Astrocyte (in vitro differentiated cells and primary cell): ENCODE measurements at regions not wholly inside any gene's neighbourhood (a gene's known extent, or its start where the extent isn't known, plus 50 kb on each side); places are given as distances from the start of the nearest gene placed in this dataset.
"Not testable (repeated sequence)": the region's sequence is repeated elsewhere in the genome, so short reads cannot be mapped to it uniquely, and the experiment has no call there.

Source experiments
- DNase-seq: peaks from one replicate; pipeline ENCODE4 v3.0.0-alpha.2; 2010; ENCODE audit warnings: low read depth
- FAIRE-seq: peaks from 2 replicates; lab custom pipeline; 2011; peaks lifted over from hg19 to GRCh38; lab: Jason Lieb, UNC
- H2AFZ ChIP-seq: 2 replicates; pipeline ENCODE4 v1.6.0; 2012; ENCODE audit warnings: low read depth, low read length, inconsistent platforms
- H3K27ac ChIP-seq: 2 replicates; pipeline ENCODE4 v1.5.1; 2011; ENCODE audit warnings: low read depth, low read length, inconsistent platforms
- H3K27me3 ChIP-seq: 2 replicates; pipeline ENCODE4 v1.6.0; 2011; ENCODE audit warnings: low read length, inconsistent platforms; ENCODE audit not compliant: insufficient read depth
- H3K36me3 ChIP-seq: 2 replicates; pipeline ENCODE4 v1.5.1; 2011; ENCODE audit warnings: low read length, inconsistent platforms; ENCODE audit not compliant: insufficient read depth
- H3K4me1 ChIP-seq: 2 replicates; pipeline ENCODE4 v1.5.1; 2011; ENCODE audit warnings: low read length, inconsistent platforms; ENCODE audit not compliant: insufficient read depth
- H3K4me2 ChIP-seq: 2 replicates; pipeline ENCODE4 v1.6.0; 2012; ENCODE audit warnings: low read length, inconsistent platforms
- H3K4me3 ChIP-seq: 2 replicates; pipeline ENCODE4 v1.5.1; 2011; ENCODE audit warnings: low read depth, mild to moderate bottlenecking, low read length, inconsistent platforms; ENCODE audit not compliant: insufficient read depth
- H3K79me2 ChIP-seq: 2 replicates; pipeline ENCODE4 v1.6.0; 2012; ENCODE audit warnings: mild to moderate bottlenecking, low read length, inconsistent platforms; ENCODE audit not compliant: insufficient read depth
- H3K9ac ChIP-seq: 2 replicates; pipeline ENCODE4 v1.6.0; 2012; ENCODE audit warnings: mild to moderate bottlenecking, low read length, inconsistent platforms
- H3K9me3 ChIP-seq: 2 replicates; pipeline ENCODE4 v1.5.1; 2012; ENCODE audit warnings: low read depth, mild to moderate bottlenecking, low read length, inconsistent platforms; ENCODE audit not compliant: insufficient read depth
- H4K20me1 ChIP-seq: 2 replicates; pipeline ENCODE4 v1.6.0; 2012; ENCODE audit warnings: low read length, inconsistent platforms; ENCODE audit not compliant: insufficient read depth
- H3K27ac Mint-ChIP-seq: one replicate; pipeline ENCODE4 v1.8.0; 2021; ENCODE audit warnings: mild to moderate bottlenecking, mixed read lengths; ENCODE audit not compliant: unreplicated experiment
- H3K27me3 Mint-ChIP-seq: one replicate; pipeline ENCODE4 v1.8.0; 2021; ENCODE audit warnings: low read depth, mixed read lengths; ENCODE audit not compliant: unreplicated experiment
- H3K36me3 Mint-ChIP-seq: one replicate; pipeline ENCODE4 v1.8.0; 2021; ENCODE audit warnings: low read depth, mixed read lengths; ENCODE audit not compliant: unreplicated experiment
- H3K4me1 Mint-ChIP-seq: one replicate; pipeline ENCODE4 v1.8.0; 2021; ENCODE audit warnings: low read depth, mixed read lengths; ENCODE audit not compliant: unreplicated experiment
- H3K4me3 Mint-ChIP-seq: one replicate; pipeline ENCODE4 v1.8.0; 2021; ENCODE audit warnings: mild to moderate bottlenecking, moderate library complexity, mixed read lengths; ENCODE audit not compliant: unreplicated experiment
- H3K9me3 Mint-ChIP-seq: one replicate; pipeline ENCODE4 v1.8.0; 2021; ENCODE audit warnings: mild to moderate bottlenecking, mixed read lengths; ENCODE audit not compliant: unreplicated experiment
- CTCF ChIP-seq: IDR thresholded peaks from 2 replicates; pipeline ENCODE4 v1.5.1; 2011; ENCODE audit warnings: low read depth, mild to moderate bottlenecking, inconsistent platforms, low read length, moderate library complexity; ENCODE audit not compliant: insufficient read depth
- EZH2 ChIP-seq: IDR thresholded peaks from 2 replicates; pipeline ENCODE4 v1.6.1; 2012; ENCODE audit warnings: mild to moderate bottlenecking, low read length, inconsistent platforms; ENCODE audit not compliant: insufficient read depth

DNA sequence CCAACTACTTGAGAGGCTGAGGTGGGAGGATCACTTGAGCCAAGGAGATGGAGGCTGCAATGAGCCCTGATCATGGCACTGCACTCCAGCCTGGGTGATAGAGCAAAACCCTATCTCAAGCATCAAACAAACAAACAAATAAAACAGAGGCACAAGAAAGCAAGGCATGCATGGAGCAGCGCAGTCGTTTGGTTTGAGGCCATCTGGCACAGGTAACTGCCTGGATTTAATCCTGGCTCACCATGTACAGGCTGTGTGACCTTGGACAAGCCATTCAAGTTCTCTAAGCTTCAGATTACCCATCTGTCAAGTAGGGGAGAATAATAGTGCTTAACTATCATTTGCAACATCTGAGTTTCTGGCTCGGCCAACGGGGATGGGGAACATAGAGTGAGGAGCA lies 270.3 kb upstream of the TEKT4 start:
- H3K36me3 ChIP-seq, H3K9me3 Mint-ChIP-seq, H3K9me3 ChIP-seq, H2AFZ ChIP-seq, H3K4me1 Mint-ChIP-seq, H3K4me3 ChIP-seq, H3K27ac ChIP-seq, H3K4me2 ChIP-seq, H3K4me1 ChIP-seq, H3K79me2 ChIP-seq, H4K20me1 ChIP-seq, FAIRE-seq, H3K9ac ChIP-seq, DNase-seq, H3K36me3 Mint-ChIP-seq, H3K27me3 ChIP-seq, H3K4me3 Mint-ChIP-seq: not testable (repeated sequence)
- peak overlapping the region; percentile 6 for H3K27ac Mint-ChIP-seq
- H3K27me3 Mint-ChIP-seq, result peaks cover 70% of the 10 kb centered on the region

DNA sequence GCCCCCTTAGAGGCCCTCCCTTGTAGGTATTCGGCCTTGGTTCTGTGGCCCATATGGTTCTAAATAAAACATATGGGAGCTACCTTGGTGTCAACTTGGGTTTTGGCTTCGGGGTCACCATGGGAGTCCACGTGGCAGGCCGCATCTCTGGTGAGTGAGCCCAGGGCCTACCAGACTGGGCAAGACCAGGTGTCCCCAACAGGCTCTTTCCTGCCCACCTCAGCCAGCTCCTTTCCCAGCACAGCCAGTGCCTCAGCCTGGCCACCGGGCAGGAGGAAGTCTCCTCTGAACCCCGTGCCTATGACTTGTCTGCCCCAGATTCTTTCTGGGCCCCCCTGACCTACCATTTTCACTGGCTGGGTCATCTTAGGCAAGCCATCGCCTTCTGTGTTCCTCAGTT lies 268.8 kb upstream of the TEKT4 start:
- H3K27ac ChIP-seq, result no peak overlapping the region
- no peak overlapping the region for H3K4me3 Mint-ChIP-seq
- no peak overlapping the region for H3K4me2 ChIP-seq
- H3K36me3 Mint-ChIP-seq, result no peaks in the 10 kb centered on the region
- H4K20me1 ChIP-seq, result no peaks in the 10 kb centered on the region
- FAIRE-seq (no peak), DNase-seq (no peak)
- H3K36me3 ChIP-seq, result no peaks in the 10 kb centered on the region
- H3K4me3 ChIP-seq, result no peak overlapping the region
- H2AFZ ChIP-seq, result no peak overlapping the region
- no peaks in the 10 kb centered on the region for H3K4me1 ChIP-seq
- H3K79me2 ChIP-seq, result no peaks in the 10 kb centered on the region
- peaks cover 63% of the 10 kb centered on the region for H3K27me3 Mint-ChIP-seq
- TF ChIP-seq CTCF (no peak), EZH2 (no peak)
- no peaks in the 10 kb centered on the region for H3K27me3 ChIP-seq
- H3K9ac ChIP-seq, result no peak overlapping the region
- H3K9me3 ChIP-seq, result no peaks in the 10 kb centered on the region
- H3K27ac Mint-ChIP-seq, result no peak overlapping the region
- no peaks in the 10 kb centered on the region for H3K4me1 Mint-ChIP-seq
- no peaks in the 10 kb centered on the region for H3K9me3 Mint-ChIP-seq

DNA sequence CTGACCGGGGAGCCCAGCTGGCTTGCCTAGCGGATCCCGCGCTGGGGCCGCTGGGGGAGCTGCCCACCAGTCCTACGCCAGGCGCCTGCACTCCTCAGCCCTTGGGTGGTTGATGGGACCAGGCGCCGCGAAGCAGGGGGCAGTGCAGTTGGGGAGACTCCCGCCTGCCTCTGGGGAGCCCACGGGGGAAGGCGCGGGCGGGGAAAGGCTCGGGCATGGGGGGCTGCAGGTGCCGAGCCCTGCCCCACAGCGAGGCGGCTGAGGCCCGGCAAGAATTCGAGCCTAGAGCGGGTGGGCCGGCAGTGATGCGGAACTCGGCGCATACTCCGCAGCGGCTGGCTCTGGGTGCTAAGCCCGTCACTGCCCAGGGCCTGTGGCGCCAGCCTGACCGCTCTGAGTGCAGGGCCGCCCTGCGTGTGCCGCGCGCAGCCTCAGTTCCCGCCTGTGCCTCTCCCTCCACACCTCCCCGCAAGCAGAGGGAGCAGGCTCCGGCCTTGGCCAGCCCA lies 249.1 kb upstream of the TEKT4 start:
- H3K27ac Mint-ChIP-seq, result no peak overlapping the region
- no peak overlapping the region for H3K4me3 Mint-ChIP-seq
- H3K79me2 ChIP-seq, result no peaks in the 10 kb centered on the region
- no peaks in the 10 kb centered on the region for H3K4me1 Mint-ChIP-seq
- no peak overlapping the region for H3K4me3 ChIP-seq
- no peaks in the 10 kb centered on the region for H3K9me3 ChIP-seq
- H3K27ac ChIP-seq, result no peak overlapping the region
- H3K4me2 ChIP-seq, result no peak overlapping the region
- no peaks in the 10 kb centered on the region for H3K4me1 ChIP-seq
- H4K20me1 ChIP-seq, result no peaks in the 10 kb centered on the region
- no peak overlapping the region for H2AFZ ChIP-seq
- no peak for TF ChIP-seq CTCF
- no peak for TF ChIP-seq EZH2
- no peak for FAIRE-seq
- H3K27me3 ChIP-seq, result no peaks in the 10 kb centered on the region
- H3K36me3 ChIP-seq, result no peaks in the 10 kb centered on the region
- peaks cover 35% of the 10 kb centered on the region for H3K27me3 Mint-ChIP-seq
- no peak overlapping the region for H3K9ac ChIP-seq
- DNase-seq, result no peak
- no peaks in the 10 kb centered on the region for H3K9me3 Mint-ChIP-seq
- H3K36me3 Mint-ChIP-seq, result no peaks in the 10 kb centered on the region

GRCh38 chr2:94628953-94629352 lies 242.3 kb upstream of the TEKT4 start:
- not testable (repeated sequence) for H3K9me3 Mint-ChIP-seq, H3K9me3 ChIP-seq, H3K36me3 Mint-ChIP-seq, H3K4me1 ChIP-seq, H3K27ac Mint-ChIP-seq, H3K36me3 ChIP-seq, H3K4me2 ChIP-seq, H4K20me1 ChIP-seq, H3K4me1 Mint-ChIP-seq, H3K9ac ChIP-seq, H3K79me2 ChIP-seq, H3K4me3 ChIP-seq, FAIRE-seq, H2AFZ ChIP-seq, DNase-seq, H3K27me3 ChIP-seq, H3K4me3 Mint-ChIP-seq, H3K27ac ChIP-seq
- peaks cover 20% of the 10 kb centered on the region for H3K27me3 Mint-ChIP-seq

- not testable (repeated sequence) for FAIRE-seq, H3K9me3 ChIP-seq, H3K4me2 ChIP-seq, H3K4me1 ChIP-seq, H3K9ac ChIP-seq, H3K36me3 ChIP-seq, H3K36me3 Mint-ChIP-seq, H3K79me2 ChIP-seq, H2AFZ ChIP-seq, H3K4me3 ChIP-seq, H4K20me1 ChIP-seq, H3K27ac Mint-ChIP-seq, H3K4me3 Mint-ChIP-seq, H3K9me3 Mint-ChIP-seq, DNase-seq, H3K4me1 Mint-ChIP-seq, H3K27ac ChIP-seq, H3K27me3 ChIP-seq
- H3K27me3 Mint-ChIP-seq, result peaks cover 14% of the 10 kb centered on the region
These were observed 229.8 kb upstream of the TEKT4 start for GRCh38 chr2:94641397-94641796.
